GM18909 (cell line): ENCODE measurements at regions not wholly inside any gene's neighbourhood (a gene's known extent, or its start where the extent isn't known, plus 50 kb on each side); places are given as distances from the start of the nearest gene placed in this dataset.

Experiments
- ATAC-seq: cut with Tn5 transposase; IDR thresholded peaks from one replicate; pipeline ENCODE4 v1.9.1; 2021; ENCODE audit warnings: mild to moderate bottlenecking; ENCODE audit not compliant: unreplicated experiment, poor library complexity

- ATAC-seq: no peak
Observed at GRCh38 chr4:56243107-56243506, 144.2 kb downstream of the AASDH start.

- ATAC-seq: no peak
Observed at GRCh38 chr4:56241500-56241899, 145.8 kb downstream of the AASDH start.

- no peak for ATAC-seq
Observed at GRCh38 chr4:56240554-56241174, 146.6 kb downstream of the AASDH start.

GRCh38 chr4:56238251-56238650 is 149.0 kb downstream of the AASDH start:
- ATAC-seq: no peak

- no peak for ATAC-seq
Observed at GRCh38 chr4:56235725-56236124, 151.6 kb downstream of the AASDH start.

GRCh38 chr4:56235011-56235410 is 152.3 kb downstream of the AASDH start:
- ATAC-seq: no peak

GRCh38 chr4:56234098-56234497 is 153.2 kb downstream of the AASDH start:
- ATAC-seq: no peak

- no peak for ATAC-seq
Observed at GRCh38 chr4:56231410-56231809, 155.9 kb downstream of the AASDH start.

- ATAC-seq: no peak
Observed at GRCh38 chr4:56229947-56230346, 157.3 kb downstream of the AASDH start.

- no peak for ATAC-seq
Observed at GRCh38 chr4:56227301-56227835, 159.9 kb downstream of the AASDH start.

GRCh38 chr4:56226579-56226978 is 160.7 kb downstream of the AASDH start:
- no peak for ATAC-seq

GRCh38 chr4:56224641-56225040 is 162.7 kb downstream of the AASDH start:
- ATAC-seq: no peak

- ATAC-seq: no peak
Observed at GRCh38 chr4:56222514-56222913, 164.8 kb downstream of the AASDH start.

- no peak for ATAC-seq
Observed at GRCh38 chr4:56220261-56220660, 167.0 kb downstream of the AASDH start.

GRCh38 chr4:56219447-56219846 is 167.8 kb downstream of the AASDH start:
- no peak for ATAC-seq

GRCh38 chr4:56218230-56218895 is 168.9 kb downstream of the AASDH start:
- no peak for ATAC-seq

- ATAC-seq: no peak
Observed at GRCh38 chr4:56217343-56217890, 169.9 kb downstream of the AASDH start.

- ATAC-seq: no peak
Observed at GRCh38 chr4:56215901-56216300, 171.4 kb downstream of the AASDH start.

GRCh38 chr4:56215141-56215783 is 172.0 kb downstream of the AASDH start:
- ATAC-seq: no peak

- ATAC-seq: no peak
Observed at GRCh38 chr4:56213543-56213942, 173.7 kb downstream of the AASDH start.

- ATAC-seq: no peak
Observed at GRCh38 chr4:56212774-56213173, 174.5 kb downstream of the AASDH start.
